HFF-Myc (cell line): ENCODE measurements at regions not wholly inside any gene's neighbourhood (a gene's known extent, or its start where the extent isn't known, plus 50 kb on each side); places are given as distances from the start of the nearest gene placed in this dataset.
"Not testable (repeated sequence)": the region's sequence is repeated elsewhere in the genome, so short reads cannot be mapped to it uniquely, and the experiment has no call there.

Experiments used
- DNase-seq: peaks from one replicate; pipeline ENCODE4 v3.0.0-alpha.2; 2011; ENCODE audit warnings: low read depth; ENCODE audit errors: extremely low read depth
- H3K4me3 ChIP-seq: replicated peaks from 2 replicates; pipeline ENCODE4 v1.5.1; 2011; ENCODE audit warnings: low read depth, mild to moderate bottlenecking, control low read depth, low read length
- CTCF ChIP-seq: IDR thresholded peaks from 2 replicates; pipeline ENCODE4 v1.5.1; 2012; ENCODE audit warnings: mild to moderate bottlenecking, low read depth, low read length, control low read depth; ENCODE audit errors: missing control alignments

DNA sequence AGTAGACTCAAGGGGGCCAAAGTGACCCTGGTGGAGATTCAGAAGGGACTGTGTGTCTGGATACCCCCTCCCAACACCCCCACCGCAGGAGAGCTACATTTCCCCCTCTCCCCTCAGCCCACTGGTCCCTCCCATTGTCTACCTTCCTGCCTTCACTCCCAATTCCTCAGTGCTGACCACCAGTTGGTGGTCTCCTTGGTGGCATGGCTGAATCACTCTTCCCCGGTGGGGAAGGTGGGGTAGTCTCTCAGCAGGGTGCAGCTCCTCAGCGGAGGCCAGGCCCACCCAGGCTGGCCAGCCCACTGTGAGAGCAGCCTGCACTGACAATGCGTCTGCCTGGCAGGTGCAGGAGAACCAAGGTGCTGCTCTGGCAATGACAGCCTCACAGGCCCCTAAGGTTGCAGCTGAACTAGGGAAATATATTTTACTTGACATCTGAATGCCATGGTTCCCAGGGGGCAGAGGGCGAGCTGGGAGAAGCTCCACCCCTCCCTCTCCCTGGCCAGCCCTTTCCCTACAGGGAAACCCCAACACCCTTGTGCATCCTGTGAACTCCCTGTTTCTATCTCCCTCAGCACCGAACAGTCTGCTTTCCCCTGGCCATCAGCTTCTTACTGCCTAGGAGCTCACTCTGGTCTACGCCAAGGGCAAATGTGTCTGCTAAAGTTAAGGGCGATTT, 62.6 kb upstream of the PAX8 start:
- TF ChIP-seq CTCF, result no peak
- no peak overlapping the region for H3K4me3 ChIP-seq
- DNase-seq, result no peak

- no peak for DNase-seq
- H3K4me3 ChIP-seq, result no peak overlapping the region
- TF ChIP-seq CTCF, result no peak
Measured at GRCh38 chr2:113337809-113338208, 59.1 kb upstream of the PAX8 start.

DNA sequence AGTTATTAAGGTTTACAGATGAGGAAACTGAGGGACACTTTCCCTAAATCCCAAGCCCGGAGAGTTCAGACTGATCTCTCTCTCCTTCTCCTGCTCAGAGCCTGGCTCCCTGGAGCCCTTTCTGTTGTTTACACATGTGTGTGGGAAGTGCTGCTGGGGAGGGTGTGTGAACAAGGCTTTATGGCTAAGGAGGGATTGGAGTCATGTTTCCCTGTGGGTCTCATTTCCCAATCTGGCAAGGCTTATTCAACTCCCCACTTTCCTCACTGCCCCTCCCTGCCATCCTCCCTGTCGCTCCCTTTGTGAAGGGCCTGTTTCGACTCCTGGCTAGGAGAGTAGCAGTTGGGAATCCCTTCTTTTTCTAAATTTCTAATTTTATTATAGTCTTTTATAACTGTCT, 57.3 kb upstream of the PAX8 start:
- H3K4me3 ChIP-seq, DNase-seq: not testable (repeated sequence)

- no peak for DNase-seq
- H3K4me3 ChIP-seq, result no peak overlapping the region
- TF ChIP-seq CTCF, result no peak
Measured at GRCh38 chr2:113334147-113334546, 55.4 kb upstream of the PAX8 start.

DNA sequence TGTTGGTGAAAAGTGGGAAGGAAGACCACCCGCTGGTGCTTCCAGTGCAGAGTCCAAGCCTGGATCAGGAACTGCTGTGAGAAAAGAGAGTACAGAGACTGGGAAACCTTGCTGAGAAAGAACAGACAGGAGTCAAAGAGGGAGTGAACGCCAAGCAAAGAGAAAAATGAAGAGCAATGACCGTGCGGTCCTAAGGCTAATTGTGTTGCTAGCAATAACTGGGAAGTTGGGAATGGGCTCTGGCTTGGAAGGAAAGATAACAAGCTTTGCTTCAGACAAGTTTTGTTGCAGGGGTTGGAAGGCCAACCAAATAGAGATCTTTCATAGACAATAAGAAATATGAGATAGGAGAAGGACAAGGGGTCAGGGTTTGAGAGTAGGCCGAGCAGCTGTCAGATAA, 55.0 kb upstream of the PAX8 start:
- H3K4me3 ChIP-seq, DNase-seq: not testable (repeated sequence)

DNA sequence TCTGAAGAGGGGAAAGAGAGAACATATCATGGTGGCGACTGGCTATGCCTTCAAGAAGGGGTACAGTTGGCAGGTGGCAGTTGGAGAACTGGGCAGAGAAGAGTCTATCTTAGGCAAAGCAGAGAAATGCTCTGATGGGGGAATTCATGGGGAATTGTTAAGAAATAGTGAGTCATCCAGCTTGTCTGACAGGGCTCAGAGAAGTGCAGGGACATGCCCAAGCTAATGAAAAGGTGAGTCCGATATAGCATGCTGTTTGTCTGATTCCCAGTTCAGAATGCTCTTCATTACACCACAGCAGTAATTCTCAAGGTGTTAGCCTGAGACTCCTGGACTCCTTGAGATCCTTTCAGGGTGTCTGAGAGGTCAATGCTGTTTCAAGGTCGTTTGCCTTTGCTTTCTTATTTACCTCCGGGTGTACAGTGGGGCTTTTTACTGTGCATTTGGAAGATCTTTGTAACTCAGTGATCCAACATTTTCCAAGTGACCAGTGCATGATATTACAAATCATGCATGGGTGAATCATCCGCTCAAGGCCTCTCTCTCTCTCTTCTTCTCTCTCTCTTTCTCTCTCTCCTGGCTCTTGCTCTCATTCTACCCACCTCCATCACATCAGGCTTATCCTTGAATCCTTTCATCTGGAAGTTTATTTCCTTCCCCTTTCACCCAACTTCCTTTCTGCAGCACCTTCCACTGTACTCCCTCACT, 51.5 kb upstream of the PAX8 start:
- not testable (repeated sequence) for DNase-seq, H3K4me3 ChIP-seq

DNA sequence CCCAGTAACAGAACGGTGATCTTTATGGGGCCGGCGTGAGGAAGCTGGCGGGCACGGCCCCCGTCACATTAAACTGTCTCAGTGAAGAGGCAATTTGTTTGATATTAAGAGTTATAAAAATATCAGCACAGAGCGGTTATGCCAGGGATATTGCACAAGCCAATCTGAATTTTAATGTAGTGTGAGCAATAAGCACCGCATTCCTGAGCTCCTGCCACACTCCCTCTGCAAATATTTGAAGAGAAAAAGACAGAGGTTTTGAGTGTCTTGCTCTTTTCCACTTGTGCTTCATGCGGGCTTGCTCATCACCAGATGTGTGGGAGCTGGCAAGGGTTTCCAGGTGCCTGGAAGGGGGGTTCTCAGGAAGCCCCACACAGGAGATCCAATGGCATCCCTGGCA, 50.3 kb upstream of the PAX8 start:
- DNase-seq, result not testable (repeated sequence)

GRCh38 chr2:113328572-113328971, 49.9 kb upstream of the PAX8 start:
- DNase-seq, H3K4me3 ChIP-seq: not testable (repeated sequence)

More for the DNA sequence above, 50.3 kb upstream of the PAX8 start:
- H3K4me3 ChIP-seq, result not testable (repeated sequence)
